Stimulated activated naive CD8-positive, alpha-beta T cell treated with anti-CD3 and anti-CD28 coated beads, Interleukin-15, Interleukin-2, amounts not matched to agents 100 ng/mL and 50 ng/mL, for 24 hours (primary cell): ENCODE measurements at regions not wholly inside any gene's neighbourhood (a gene's known extent, or its start where the extent isn't known, plus 50 kb on each side); places are given as distances from the start of the nearest gene placed in this dataset.
A peak's percentile ranks its signal among the peaks of the same experiment; 100 is the strongest.

ENCODE experiments used
- H3K27ac Mint-ChIP-seq: one replicate; pipeline ENCODE4 v1.8.0; 2021; ENCODE audit warnings: mild to moderate bottlenecking, mixed read lengths
- H3K27me3 Mint-ChIP-seq: one replicate; pipeline ENCODE4 v1.8.0; 2021; ENCODE audit warnings: mixed read lengths
- H3K36me3 Mint-ChIP-seq: one replicate; pipeline ENCODE4 v1.8.0; 2021; ENCODE audit warnings: low read depth, mixed read lengths
- H3K4me1 Mint-ChIP-seq: one replicate; pipeline ENCODE4 v1.8.0; 2021; ENCODE audit warnings: low read depth, mixed read lengths
- H3K4me3 Mint-ChIP-seq: one replicate; pipeline ENCODE4 v1.8.0; 2021; ENCODE audit warnings: mild to moderate bottlenecking, mixed read lengths
- H3K9me3 Mint-ChIP-seq: one replicate; pipeline ENCODE4 v1.8.0; 2021; ENCODE audit warnings: mixed read lengths

- Mint-ChIP-seq H3K4me3 (no peak overlapping the region), H3K27ac (no peak overlapping the region), H3K27me3 (peaks cover 10% of the 10 kb centered on the region), H3K9me3 (peaks cover 4% of the 10 kb centered on the region), H3K36me3 (no peaks in the 10 kb centered on the region), H3K4me1 (peaks cover 5% of the 10 kb centered on the region)
Observed at GRCh38 chr2:38509947-38510326, 92.8 kb downstream of the HNRNPLL start.

DNA sequence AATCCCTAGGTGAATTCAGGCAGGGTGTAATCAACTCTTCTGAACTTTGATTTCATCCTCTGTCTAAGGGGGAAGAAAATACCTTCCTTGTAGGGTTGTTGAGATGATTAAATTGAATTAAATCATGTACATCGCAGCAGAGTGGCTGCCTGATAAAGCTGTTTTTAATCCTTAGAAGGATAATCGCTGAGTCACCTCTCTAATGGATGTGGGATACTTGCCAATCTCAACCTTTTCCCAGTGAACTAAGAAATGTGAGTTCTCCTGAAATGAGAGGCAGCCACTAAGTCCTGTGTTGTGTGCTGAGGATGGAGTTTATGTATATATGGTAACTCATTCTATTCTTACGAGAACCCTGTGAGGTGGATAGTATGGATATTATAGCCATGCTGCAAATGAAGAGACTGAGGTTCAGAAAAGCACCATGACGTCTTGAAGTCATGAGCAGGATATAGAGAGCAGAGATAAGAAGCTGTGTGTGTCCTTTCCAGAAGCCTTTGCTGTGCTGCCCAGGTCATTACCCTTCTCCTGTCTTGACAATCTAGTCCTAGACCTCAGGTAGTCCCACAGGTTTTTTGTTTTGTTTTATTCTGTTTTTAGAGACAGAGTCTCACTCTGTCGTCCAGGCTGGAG lies 93.3 kb downstream of the HNRNPLL start:
- peaks cover 5% of the 10 kb centered on the region for H3K4me1 Mint-ChIP-seq
- H3K36me3 Mint-ChIP-seq, result no peaks in the 10 kb centered on the region
- no peak overlapping the region for H3K4me3 Mint-ChIP-seq
- peaks cover 10% of the 10 kb centered on the region for H3K27me3 Mint-ChIP-seq
- peaks cover 4% of the 10 kb centered on the region for H3K9me3 Mint-ChIP-seq
- no peak overlapping the region for H3K27ac Mint-ChIP-seq

- Mint-ChIP-seq H3K27ac (peak overlapping the region; percentile 36), H3K27me3 (peaks cover 10% of the 10 kb centered on the region), H3K4me3 (no peak overlapping the region), H3K4me1 (peaks cover 5% of the 10 kb centered on the region), H3K9me3 (peaks cover 4% of the 10 kb centered on the region), H3K36me3 (no peaks in the 10 kb centered on the region)
Observed at GRCh38 chr2:38508311-38509039, 94.3 kb downstream of the HNRNPLL start.

DNA sequence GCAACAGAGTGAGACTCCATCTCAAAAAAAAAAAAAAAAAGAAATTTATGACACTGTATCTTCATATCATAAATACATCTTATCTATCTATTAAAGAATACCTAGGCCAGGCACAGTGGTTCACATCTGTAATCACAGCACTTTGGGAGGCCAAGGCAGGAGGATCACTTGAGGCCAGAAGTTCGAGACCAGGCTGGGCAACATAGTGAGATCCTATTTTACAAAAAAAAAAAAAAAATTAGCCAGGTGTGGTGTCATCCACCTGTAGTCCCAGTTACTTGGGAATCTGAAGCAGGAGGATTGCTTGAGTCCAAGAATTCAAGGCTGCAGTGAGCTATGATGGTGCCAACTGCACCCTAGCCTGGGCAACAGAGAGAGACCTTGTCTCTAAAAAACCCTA lies 95.0 kb downstream of the HNRNPLL start:
- Mint-ChIP-seq H3K9me3 (peaks cover 4% of the 10 kb centered on the region), H3K36me3 (no peaks in the 10 kb centered on the region), H3K27ac (no peak overlapping the region), H3K4me3 (no peak overlapping the region), H3K27me3 (peaks cover 10% of the 10 kb centered on the region), H3K4me1 (peaks cover 5% of the 10 kb centered on the region)

- no peaks in the 10 kb centered on the region for H3K36me3 Mint-ChIP-seq
- peaks cover 10% of the 10 kb centered on the region for H3K27me3 Mint-ChIP-seq
- H3K9me3 Mint-ChIP-seq, result peaks cover 4% of the 10 kb centered on the region
- no peak overlapping the region for H3K27ac Mint-ChIP-seq
- peaks cover 5% of the 10 kb centered on the region for H3K4me1 Mint-ChIP-seq
- no peak overlapping the region for H3K4me3 Mint-ChIP-seq
Observed at GRCh38 chr2:38505779-38506178, 96.9 kb downstream of the HNRNPLL start.

GRCh38 chr2:38504169-38504568 lies 98.6 kb downstream of the HNRNPLL start:
- H3K9me3 Mint-ChIP-seq, result peaks cover 4% of the 10 kb centered on the region
- H3K4me1 Mint-ChIP-seq, result peaks cover 5% of the 10 kb centered on the region
- H3K27me3 Mint-ChIP-seq, result peaks cover 10% of the 10 kb centered on the region
- H3K4me3 Mint-ChIP-seq, result no peak overlapping the region
- H3K27ac Mint-ChIP-seq, result peak overlapping the region; percentile 22
- no peaks in the 10 kb centered on the region for H3K36me3 Mint-ChIP-seq

DNA sequence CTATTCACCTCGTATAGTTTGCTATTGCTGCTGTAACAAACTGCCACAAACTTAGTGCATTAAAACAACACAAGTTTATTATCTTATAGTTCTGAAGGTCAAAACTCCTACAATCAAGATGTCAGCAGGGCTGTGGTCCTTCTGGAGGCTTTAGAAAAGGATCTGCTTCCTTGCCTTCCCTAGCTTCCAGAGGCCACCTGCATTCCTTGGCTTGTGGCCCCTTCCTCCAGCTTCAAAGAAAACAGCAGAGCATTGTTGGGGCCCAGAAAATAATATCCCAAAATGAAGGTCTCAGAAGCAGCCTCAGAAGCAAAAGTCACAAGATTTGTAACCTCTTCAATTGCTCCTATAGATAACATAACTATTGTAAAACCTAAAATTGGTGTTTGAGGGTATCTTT lies 100.6 kb downstream of the HNRNPLL start:
- H3K9me3 Mint-ChIP-seq, result peaks cover 4% of the 10 kb centered on the region
- no peak overlapping the region for H3K4me3 Mint-ChIP-seq
- H3K27me3 Mint-ChIP-seq, result peaks cover 4% of the 10 kb centered on the region
- H3K27ac Mint-ChIP-seq, result no peak overlapping the region
- H3K4me1 Mint-ChIP-seq, result peaks cover 8% of the 10 kb centered on the region
- H3K36me3 Mint-ChIP-seq, result no peaks in the 10 kb centered on the region

DNA sequence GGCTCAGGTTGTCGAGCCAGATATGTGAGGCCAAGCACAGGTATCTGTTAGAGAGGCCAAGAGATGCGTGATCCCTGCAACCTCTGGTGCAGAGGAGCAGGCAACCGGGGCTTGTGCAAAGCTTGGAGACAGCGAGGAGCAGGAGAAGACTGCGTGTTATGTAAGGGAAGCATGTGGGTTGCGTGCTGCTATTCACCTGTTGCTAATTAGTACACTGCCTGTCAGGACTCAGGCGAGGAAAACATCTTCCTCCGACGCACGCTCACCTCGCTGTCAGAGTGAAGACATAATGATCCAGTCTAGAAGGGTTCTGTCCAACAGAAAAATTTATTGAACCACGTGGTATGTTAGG lies 102.5 kb downstream of the HNRNPLL start:
- H3K9me3 Mint-ChIP-seq, result no peaks in the 10 kb centered on the region
- H3K36me3 Mint-ChIP-seq, result no peaks in the 10 kb centered on the region
- no peak overlapping the region for H3K4me3 Mint-ChIP-seq
- no peak overlapping the region for H3K27ac Mint-ChIP-seq
- H3K4me1 Mint-ChIP-seq, result peaks cover 8% of the 10 kb centered on the region
- H3K27me3 Mint-ChIP-seq, result no peaks in the 10 kb centered on the region

DNA sequence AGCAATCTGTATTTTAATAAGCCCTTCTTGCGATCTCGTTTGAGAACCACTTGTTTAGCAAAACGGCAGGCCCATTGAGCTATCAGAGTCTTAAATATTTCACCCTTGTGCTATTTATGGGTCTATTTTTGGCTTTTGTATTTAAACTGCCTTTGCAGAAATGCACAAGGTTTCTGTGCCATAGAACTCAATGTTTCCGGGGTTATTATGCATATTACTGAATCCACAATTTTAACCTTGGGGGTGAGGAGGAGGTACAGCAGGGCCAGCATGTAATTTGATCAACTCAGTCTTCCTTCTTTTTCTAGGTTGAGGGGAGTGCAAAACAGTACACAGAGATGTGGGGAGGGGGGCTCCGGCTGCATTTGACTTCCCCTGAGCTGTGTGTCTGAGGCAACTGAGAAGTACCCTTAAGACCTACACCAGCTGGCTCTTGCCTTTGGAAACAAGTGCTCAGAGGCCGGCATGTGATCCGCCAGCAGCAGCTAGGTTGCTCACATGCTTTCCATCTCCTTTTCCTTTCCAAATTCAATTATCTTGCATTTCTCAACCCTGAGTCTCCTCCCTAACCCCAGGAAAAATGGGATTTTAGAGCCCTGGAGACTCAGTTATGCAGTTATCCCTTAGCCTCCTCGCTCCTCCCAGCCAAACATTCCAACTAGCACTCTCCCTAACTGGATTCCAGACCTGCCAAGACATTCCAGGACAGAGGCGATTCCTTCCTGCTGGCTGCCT lies 103.0 kb downstream of the HNRNPLL start:
- no peaks in the 10 kb centered on the region for H3K27me3 Mint-ChIP-seq
- H3K27ac Mint-ChIP-seq, result no peak overlapping the region
- H3K9me3 Mint-ChIP-seq, result no peaks in the 10 kb centered on the region
- H3K36me3 Mint-ChIP-seq, result no peaks in the 10 kb centered on the region
- peaks cover 8% of the 10 kb centered on the region for H3K4me1 Mint-ChIP-seq
- H3K4me3 Mint-ChIP-seq, result no peak overlapping the region

DNA sequence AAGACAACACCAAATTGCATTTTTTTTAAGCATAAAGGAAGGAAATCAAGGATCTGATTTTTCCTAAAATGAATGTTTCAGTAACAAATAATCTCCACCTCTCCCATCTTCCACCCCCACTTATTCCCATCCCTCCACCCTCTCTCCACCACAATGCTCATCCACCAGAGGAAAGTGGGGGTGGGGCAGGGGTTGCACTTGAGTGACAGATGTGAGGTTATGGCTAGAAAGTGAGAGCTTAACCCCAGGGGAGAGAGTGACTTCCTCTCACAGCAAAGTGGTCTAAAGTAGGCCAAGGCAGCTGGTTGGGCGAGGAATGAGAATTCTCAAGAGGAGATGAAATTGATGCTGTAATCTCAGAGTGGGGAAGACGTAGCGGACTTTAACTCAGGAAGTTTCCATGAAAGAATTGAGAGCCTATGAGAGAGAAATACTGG lies 104.7 kb downstream of the HNRNPLL start:
- Mint-ChIP-seq H3K4me1 (peaks cover 8% of the 10 kb centered on the region), H3K27ac (no peak overlapping the region), H3K27me3 (no peaks in the 10 kb centered on the region), H3K9me3 (no peaks in the 10 kb centered on the region), H3K36me3 (no peaks in the 10 kb centered on the region), H3K4me3 (no peak overlapping the region)

DNA sequence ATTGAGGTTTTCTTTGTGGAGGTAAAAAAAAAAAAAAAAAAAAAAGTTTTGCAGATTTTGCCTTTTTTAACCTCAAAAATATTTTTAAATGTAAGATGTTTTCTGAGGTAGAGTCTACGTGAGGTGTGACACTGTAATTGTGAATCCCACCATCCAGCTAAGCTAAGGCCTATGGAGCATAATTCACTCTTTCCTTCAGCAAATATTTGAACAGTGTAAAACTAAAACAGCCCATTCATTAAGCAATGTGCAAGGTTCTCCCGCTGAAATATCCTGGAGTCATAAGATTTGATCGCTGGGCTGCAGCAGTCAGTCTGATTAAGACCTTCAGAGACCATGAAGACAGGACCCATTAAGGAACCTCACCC lies 105.1 kb downstream of the HNRNPLL start:
- H3K27me3 Mint-ChIP-seq, result no peaks in the 10 kb centered on the region

DNA sequence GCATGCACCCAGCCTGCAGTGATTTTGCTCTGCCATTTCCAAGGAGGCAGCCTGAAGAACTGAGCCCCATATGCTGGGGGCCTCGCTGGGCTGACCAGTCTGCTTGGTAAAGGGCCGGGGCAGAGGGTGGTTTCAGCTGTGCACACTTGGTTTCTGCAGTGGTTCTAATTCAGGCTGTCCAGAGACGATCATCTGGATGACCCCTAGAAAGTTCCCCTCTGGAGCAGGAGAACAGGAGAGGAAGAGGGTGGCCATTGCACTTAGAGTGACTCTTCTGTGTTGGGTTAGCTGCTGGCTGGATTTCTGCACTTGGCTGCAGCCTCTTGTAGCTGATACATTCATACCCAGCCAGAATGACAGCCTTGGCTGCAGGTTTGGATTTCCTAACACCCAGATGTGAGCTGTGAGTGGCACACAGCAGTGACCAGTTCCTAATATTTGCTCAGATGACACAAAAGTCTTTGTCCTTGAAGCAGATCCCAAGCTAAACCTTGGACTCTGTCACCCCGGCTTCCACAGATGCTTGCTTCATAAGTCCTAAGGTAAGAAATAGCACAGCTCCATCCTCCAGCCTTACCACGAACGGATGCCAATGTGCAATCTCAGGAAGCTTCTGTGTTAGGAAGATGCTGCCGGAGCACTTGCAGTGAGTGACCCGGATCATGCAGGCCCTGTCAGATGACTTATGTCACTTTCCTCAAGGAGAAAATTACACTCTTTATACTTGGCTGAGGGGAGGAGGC lies 105.6 kb downstream of the HNRNPLL start:
- Mint-ChIP-seq H3K4me1 (peaks cover 8% of the 10 kb centered on the region), H3K27ac (no peak overlapping the region), H3K27me3 (no peaks in the 10 kb centered on the region), H3K36me3 (no peaks in the 10 kb centered on the region), H3K4me3 (no peak overlapping the region), H3K9me3 (no peaks in the 10 kb centered on the region)

More for the DNA sequence above, 105.1 kb downstream of the HNRNPLL start:
- no peak overlapping the region for H3K4me3 Mint-ChIP-seq
- H3K4me1 Mint-ChIP-seq, result peaks cover 8% of the 10 kb centered on the region
- H3K36me3 Mint-ChIP-seq, result no peaks in the 10 kb centered on the region
- no peaks in the 10 kb centered on the region for H3K9me3 Mint-ChIP-seq
- no peak overlapping the region for H3K27ac Mint-ChIP-seq

DNA sequence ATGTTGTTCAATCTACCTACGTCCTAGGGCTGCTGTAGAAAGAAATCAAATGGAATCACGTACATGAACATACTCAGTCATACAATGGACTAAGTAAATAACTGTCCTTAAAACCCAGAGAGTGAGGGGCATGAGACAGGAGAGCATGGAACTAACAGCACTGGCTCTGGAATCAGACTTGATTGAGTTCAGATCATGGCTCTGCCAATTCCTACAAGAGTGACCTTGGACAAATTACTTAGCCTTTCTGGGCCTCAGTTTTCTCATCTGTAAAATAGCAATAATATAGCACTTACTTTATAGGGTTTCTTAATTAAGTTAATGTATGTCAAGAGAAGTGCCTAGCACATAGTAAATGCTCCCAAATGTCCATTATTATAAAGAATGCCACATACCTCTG lies 106.8 kb downstream of the HNRNPLL start:
- no peaks in the 10 kb centered on the region for H3K36me3 Mint-ChIP-seq
- no peaks in the 10 kb centered on the region for H3K27me3 Mint-ChIP-seq
- H3K4me1 Mint-ChIP-seq, result peaks cover 8% of the 10 kb centered on the region
- H3K4me3 Mint-ChIP-seq, result no peak overlapping the region
- H3K27ac Mint-ChIP-seq, result no peak overlapping the region
- H3K9me3 Mint-ChIP-seq, result no peaks in the 10 kb centered on the region

- Mint-ChIP-seq H3K9me3 (no peaks in the 10 kb centered on the region), H3K36me3 (no peaks in the 10 kb centered on the region), H3K4me3 (no peak overlapping the region), H3K27ac (no peak overlapping the region), H3K4me1 (peaks cover 8% of the 10 kb centered on the region), H3K27me3 (no peaks in the 10 kb centered on the region)
Observed at GRCh38 chr2:38494394-38494793, 108.3 kb downstream of the HNRNPLL start.
